HG03460 (cell line): ENCODE measurements at regions not wholly inside any gene's neighbourhood (a gene's known extent, or its start where the extent isn't known, plus 50 kb on each side); places are given as distances from the start of the nearest gene placed in this dataset.
"Not testable (repeated sequence)": the region's sequence is repeated elsewhere in the genome, so short reads cannot be mapped to it uniquely, and the experiment has no call there.

Experiments
- ATAC-seq: cut with Tn5 transposase; IDR thresholded peaks from one replicate; pipeline ENCODE4 v1.9.1; 2021; ENCODE audit not compliant: unreplicated experiment

DNA sequence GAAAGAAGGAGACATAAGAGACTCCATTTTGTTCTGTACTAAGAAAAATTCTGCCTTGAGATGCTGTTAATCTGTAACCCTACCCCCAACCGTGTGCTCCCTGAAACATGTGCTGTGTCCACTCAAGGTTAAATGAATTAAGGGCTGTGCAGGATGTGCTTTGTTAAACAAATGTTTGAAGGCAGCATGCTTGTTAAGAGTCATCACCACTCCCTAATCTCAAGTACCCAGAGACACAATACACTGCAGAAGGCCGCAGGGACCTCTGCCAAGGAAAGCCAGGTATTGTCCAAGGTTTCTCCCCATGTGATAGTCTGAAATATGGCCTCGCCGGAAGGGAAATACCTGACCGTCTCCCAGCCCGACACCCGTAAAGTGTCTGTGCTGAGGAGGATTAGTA, 152.4 kb upstream of the NOTCH2NLA start:
- ATAC-seq: not testable (repeated sequence)

DNA sequence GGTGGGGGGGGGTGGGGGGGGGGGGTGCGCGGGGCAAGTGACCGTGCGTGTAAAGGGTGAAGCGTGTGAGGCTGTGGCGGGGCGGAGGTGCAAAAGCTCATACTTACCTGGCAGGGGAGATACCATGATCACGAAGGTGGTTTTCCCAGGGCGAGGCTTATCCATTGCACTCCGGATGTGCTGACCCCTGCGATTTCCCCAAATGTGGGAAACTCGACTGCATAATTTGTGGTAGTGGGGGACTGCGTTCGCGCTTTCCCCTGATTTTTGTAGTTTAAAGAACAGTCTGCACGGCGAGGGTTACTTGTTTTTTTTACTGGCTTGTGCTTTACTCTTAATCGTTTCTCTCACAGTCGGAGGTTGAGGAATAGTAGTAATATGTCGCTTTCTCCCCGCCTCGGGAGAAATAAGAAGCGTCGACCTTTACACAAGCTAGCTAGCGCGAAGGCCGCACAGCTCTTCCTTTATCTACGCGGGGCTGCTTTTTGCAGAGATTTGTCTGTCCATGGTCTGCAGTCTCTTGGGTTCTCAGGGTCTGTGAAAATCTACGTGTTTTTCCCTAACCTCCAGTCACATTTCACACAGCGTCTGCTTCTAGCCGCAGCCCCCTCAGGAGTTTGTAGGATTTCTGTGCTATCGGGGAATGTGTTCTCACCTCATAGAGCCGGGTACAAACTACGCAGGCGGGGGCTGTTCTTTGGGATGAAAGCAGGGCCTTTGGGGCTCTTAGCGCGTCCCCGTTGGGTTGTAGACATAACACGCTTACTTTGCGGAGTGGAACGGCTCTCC, 148.1 kb upstream of the NOTCH2NLA start:
- peak; percentile 91 for ATAC-seq

DNA sequence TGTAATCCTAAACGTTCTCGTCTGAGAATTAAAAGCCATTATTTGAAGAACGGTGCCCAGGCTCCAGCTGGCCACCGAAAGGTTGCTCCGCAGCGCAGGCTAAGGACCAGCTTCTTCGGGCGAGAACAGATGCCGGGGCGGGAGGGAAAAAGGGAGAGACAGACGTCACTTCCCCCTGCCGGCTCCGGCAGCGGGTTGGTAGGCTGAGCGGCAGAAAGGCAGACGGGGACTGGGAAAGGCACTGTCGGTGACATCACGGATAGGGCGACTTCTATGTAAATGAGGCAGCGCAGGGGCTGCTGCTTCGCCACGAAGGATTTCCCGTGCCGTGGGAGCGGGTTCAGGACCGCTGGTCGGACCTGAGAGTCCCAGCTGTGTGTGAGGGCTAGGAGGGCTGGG, 147.5 kb upstream of the NOTCH2NLA start:
- ATAC-seq: peak; percentile 60

- not testable (repeated sequence) for ATAC-seq
Measured at GRCh38 chr1:146375108-146375507, 146.3 kb upstream of the NOTCH2NLA start.

DNA sequence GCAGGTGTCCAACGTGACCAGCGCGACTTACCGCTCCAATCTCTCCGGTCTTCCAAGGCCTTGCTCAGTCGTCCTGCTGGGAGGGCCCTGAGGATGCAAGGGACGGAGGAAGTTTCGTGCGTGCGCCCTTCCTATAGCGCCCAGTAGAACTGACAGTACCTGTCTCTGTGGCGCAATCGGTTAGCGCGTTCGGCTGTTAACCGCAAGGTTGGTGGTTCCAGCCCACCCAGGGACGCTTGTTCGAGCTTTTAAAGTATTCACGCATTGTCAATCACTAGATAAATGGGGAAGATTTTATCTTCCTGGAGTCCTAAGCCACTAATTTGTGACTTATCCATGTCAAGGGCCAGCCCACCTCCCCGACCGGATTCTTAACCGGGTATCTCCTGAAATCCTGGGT, 141.1 kb upstream of the NOTCH2NLA start:
- not testable (repeated sequence) for ATAC-seq

GRCh38 chr1:146355373-146355772, 126.6 kb upstream of the NOTCH2NLA start:
- ATAC-seq: not testable (repeated sequence)

DNA sequence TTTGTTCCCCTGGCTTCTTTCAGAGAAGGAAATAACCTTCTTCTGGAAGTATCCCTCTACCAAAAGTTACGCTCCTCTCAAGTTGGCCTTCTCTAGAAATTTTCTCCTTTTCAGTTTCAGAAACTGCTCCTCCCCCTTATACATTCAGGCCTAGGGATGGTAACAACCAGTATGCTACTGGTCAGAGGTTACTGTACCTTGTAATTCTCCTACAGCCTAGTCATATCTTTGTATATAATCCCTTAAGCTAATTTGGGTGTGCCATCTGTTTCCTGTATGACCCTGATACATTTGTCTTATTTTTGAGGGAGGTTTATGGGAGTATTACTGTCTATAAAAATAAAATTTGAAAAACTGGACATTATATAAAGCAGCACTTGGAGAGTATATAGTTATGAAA, 98.0 kb upstream of the NOTCH2NLA start:
- ATAC-seq: not testable (repeated sequence)

DNA sequence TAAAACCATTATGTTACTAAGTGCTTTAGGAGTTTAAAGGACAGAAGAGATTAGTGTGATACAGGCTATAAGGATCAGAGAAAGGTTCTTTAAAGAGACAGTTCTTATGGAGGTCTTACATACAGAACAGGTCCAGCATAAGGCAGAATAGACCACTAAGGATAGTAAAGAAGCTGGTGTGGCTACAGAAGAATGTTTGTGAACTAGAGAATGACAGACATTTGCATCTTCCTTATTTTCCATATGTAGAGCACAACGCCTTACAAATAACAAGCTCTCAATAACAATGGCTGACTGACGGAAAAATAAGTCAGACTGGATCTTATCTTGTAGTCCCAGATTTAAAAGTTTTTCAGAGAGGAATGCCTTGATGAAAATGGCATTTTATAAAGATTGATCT, 95.6 kb upstream of the NOTCH2NLA start:
- ATAC-seq: not testable (repeated sequence)

DNA sequence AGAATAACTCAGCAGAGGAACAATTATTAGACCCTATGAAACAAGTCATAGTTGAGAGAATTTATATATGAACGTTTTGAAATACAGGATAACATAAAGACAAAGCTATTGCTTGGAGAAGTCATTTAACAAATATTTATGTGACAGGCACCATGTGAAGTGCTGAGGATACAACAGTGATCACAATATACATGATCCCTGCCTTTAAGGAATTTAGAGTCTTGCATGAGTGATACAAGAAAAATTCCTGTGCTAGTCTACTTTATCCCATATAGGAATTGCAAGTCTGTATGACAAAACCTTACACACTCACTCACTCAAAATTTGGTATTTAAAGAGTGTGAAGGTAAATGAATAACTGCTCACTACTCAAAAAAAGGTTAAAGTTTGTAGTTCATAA, 94.5 kb upstream of the NOTCH2NLA start:
- not testable (repeated sequence) for ATAC-seq

GRCh38 chr1:146322893-146323292, 94.1 kb upstream of the NOTCH2NLA start:
- not testable (repeated sequence) for ATAC-seq

DNA sequence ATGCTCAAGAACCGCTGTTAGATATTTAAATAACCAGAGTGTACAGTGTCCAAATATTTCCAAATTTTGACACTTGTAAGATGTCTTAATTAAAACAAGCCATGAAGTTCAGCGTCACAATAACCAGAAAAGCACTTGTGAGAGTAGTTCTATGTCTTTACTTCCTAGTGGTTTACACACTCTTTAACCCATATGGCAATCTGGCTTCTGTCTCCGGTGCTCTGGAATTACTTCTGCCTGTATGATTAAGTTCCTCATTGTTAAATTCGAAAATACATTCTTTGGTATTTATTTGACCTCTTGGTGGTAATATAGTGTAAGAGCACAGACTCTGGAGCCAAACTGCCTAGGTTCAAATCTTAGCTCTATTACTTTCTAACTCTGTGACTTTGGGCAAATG, 89.9 kb upstream of the NOTCH2NLA start:
- ATAC-seq: not testable (repeated sequence)

- ATAC-seq: not testable (repeated sequence)
Measured at GRCh38 chr1:146317785-146318184, 89.0 kb upstream of the NOTCH2NLA start.

GRCh38 chr1:146314449-146315246, 85.8 kb upstream of the NOTCH2NLA start:
- ATAC-seq: not testable (repeated sequence)

GRCh38 chr1:146310579-146310978, 81.8 kb upstream of the NOTCH2NLA start:
- not testable (repeated sequence) for ATAC-seq

DNA sequence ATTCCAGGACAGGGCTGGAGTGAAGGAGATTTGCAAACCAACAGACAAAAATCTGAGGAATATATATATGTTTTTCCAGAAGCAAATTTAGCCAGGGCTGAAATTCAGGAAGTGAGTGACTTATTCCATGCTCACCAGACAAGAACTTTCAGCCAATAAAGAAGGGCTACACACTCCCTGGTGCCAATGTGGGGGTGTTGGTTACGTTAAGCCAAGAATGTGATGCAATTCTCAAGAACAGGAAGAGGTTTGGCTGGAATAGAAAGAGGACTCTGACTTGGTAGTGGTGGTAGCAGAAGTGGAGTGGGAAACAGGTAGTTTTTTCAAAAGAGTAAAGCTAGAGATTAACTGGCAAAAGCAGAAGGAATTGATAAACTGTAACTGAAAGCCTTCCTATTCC, 80.6 kb upstream of the NOTCH2NLA start:
- ATAC-seq: not testable (repeated sequence)

DNA sequence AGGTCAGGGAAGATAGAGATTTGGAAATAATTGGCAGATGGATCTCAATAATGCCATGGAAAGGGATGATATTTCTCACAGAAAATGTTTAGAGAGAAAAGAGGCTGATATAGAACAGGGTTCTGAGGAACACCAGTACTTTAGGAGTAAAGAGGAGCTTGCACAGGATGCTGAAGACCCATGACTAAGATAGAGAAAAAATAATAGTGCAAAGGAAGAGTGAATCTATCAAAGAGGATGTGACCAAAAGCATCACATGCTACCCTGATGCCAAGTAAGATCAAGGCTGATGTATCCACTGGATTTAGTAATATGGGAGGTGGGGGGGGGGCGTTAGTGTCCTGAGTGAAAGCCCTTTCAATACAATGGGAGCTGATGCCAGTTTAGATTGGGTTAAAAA, 80.1 kb upstream of the NOTCH2NLA start:
- ATAC-seq: not testable (repeated sequence)

DNA sequence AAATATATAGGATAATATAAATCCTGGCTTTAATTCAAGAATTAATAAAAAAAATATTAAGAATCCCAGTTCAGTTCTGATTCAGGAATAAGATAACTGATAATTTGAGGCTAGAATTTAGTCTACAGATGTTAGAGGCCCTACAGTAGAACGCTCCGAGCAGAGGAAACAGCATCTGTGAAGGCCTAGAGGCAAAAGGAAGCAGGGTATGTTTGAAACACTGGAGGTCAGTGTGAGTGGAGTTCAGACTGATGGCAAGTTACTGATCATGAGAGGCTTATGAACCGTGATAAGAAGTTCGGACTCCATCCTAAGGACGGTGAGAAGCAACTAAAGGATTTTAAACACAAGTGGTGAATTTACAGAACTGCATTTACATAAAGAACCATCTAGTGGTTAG, 79.3 kb upstream of the NOTCH2NLA start:
- not testable (repeated sequence) for ATAC-seq

DNA sequence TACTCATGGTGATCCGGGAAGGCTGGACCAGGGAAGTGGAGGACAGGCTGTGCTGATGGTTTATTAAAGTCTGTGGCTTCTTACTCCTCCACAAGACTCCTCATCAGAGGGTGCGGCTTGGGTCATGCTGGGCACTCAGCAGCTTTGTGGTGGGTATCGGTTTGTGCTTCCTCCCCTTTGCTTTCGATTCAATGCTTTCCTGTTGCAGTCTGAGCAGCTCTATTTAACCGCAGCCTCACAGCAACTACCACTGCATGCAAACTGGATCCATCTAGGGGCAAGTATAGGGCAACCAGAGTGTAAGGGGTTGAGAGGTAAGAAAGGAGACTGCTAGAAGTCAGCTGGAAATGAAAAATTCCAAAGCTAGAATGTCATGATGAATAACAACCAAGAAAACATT, 78.8 kb upstream of the NOTCH2NLA start:
- peak; percentile 99 for ATAC-seq

DNA sequence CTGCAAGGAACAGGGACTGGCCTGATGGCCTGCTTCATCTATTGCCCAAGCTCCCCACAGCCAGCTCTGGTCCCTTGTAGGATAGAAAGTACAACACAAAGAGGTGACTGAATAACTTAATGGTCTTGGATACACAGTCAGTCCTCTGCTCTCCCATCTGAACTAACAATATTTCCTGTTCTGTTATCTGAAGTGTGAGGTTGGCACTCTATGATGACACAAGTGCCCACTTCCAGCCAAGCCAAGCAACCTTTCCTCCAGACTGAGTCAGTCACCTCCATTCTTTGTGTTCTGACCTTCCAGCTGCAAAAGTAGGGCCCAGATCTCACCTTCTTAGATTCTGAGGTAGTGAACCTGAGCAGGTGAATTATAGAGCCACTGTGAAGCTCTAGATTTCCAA, 77.8 kb upstream of the NOTCH2NLA start:
- ATAC-seq: not testable (repeated sequence)

- ATAC-seq: not testable (repeated sequence)
Measured at GRCh38 chr1:146305442-146305841, 76.6 kb upstream of the NOTCH2NLA start.

DNA sequence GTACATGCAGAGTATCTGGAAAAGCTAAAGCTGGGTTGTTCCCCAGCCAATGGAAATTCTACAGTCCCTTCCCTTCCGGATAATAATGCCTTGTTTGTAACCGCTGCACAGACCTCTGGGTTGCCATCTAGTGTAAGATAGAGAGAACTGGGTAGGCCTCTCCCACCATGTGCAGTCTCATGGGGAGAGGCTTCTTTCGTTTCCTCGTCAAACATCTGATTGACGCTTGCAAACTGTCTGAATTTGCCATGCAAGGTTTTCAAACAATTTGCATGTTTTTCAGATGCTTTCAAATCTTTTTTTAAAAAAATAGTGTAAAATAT, 69.7 kb upstream of the NOTCH2NLA start:
- ATAC-seq: peak; percentile 80
